Stimulated activated CD4-positive, alpha-beta T cell treated with anti-CD3 and anti-CD28 coated beads, Interleukin-1b, Interleukin-23, amount 100 ng/mL, for 24 hours (primary cell): ENCODE measurements at regions not wholly inside any gene's neighbourhood (a gene's known extent, or its start where the extent isn't known, plus 50 kb on each side); places are given as distances from the start of the nearest gene placed in this dataset.
A peak's percentile ranks its signal among the peaks of the same experiment; 100 is the strongest.
"Not testable (repeated sequence)": the region's sequence is repeated elsewhere in the genome, so short reads cannot be mapped to it uniquely, and the experiment has no call there.

ENCODE experiments used
- DNase-seq, 4 experiments: peaks; one replicate each; pipeline ENCODE4 v3.0.0-alpha.2; 2020; ENCODE audit warnings: low read depth in 4 of 4, low spot score in 1 of 4

GRCh38 chr10:5268743-5269142 is 72.1 kb downstream of the AKR1C4 start:
- no peak for DNase-seq

- no peak for DNase-seq
These were observed 73.2 kb downstream of the AKR1C4 start for GRCh38 chr10:5269791-5270190.

GRCh38 chr10:5271526-5271925 is 74.9 kb downstream of the AKR1C4 start:
- DNase-seq = no peak

GRCh38 chr10:5272065-5272803 is 75.6 kb downstream of the AKR1C4 start:
- no peak for DNase-seq

GRCh38 chr10:5274795-5275194 is 78.2 kb downstream of the AKR1C4 start:
- DNase-seq = no peak

- DNase-seq = no peak
These were observed 83.4 kb upstream of the UCN3 start for GRCh38 chr10:5281356-5281755.

- no peak for DNase-seq
These were observed 82.6 kb upstream of the UCN3 start for GRCh38 chr10:5282137-5282536.

- DNase-seq = peak in 2 of 4 experiments; percentile 39 to 53
These were observed 81.2 kb upstream of the UCN3 start for GRCh38 chr10:5283305-5284158.

- DNase-seq = no peak
These were observed 80.3 kb upstream of the UCN3 start for GRCh38 chr10:5284311-5285057.

GRCh38 chr10:5285186-5285585 is 79.6 kb upstream of the UCN3 start:
- DNase-seq = no peak

GRCh38 chr10:5288359-5288758 is 76.4 kb upstream of the UCN3 start:
- no peak for DNase-seq

GRCh38 chr10:5289228-5289627 is 75.5 kb upstream of the UCN3 start:
- not testable (repeated sequence) for DNase-seq

GRCh38 chr10:5291501-5292195 is 73.1 kb upstream of the UCN3 start:
- DNase-seq = peak in 2 of 4 experiments; percentile 38 to 42

- DNase-seq = no peak
These were observed 72.5 kb upstream of the UCN3 start for GRCh38 chr10:5292196-5292735.

- DNase-seq = not testable (repeated sequence)
These were observed 71.8 kb upstream of the UCN3 start for GRCh38 chr10:5292970-5293369.

- peak in 3 of 4 experiments; percentile 52 to 75 (median 61) for DNase-seq
These were observed 70.8 kb upstream of the UCN3 start for GRCh38 chr10:5293691-5294550.

- no peak for DNase-seq
These were observed 67.3 kb upstream of the UCN3 start for GRCh38 chr10:5297466-5297865.

- no peak for DNase-seq
These were observed 66.8 kb upstream of the UCN3 start for GRCh38 chr10:5297996-5298395.

- no peak for DNase-seq
These were observed 64.8 kb upstream of the UCN3 start for GRCh38 chr10:5299950-5300349.

- no peak for DNase-seq
These were observed 61.3 kb upstream of the UCN3 start for GRCh38 chr10:5303504-5303903.
